K562 (cell line): ENCODE measurements at regions not wholly inside any gene's neighbourhood (a gene's known extent, or its start where the extent isn't known, plus 50 kb on each side); places are given as distances from the start of the nearest gene placed in this dataset.

Source experiments
- ATAC-seq: fragments of 200-7000 bp; cut with Tn5 transposase; 3 replicates; pipeline ENCODE4 v1.9.1; 2020; ENCODE audit warnings: moderate library complexity
- BruUV-seq: library from RNA; stranded (reverse); fragments of 400-500 nt; replicated peaks from 2 replicates; lab custom pipeline; 2021; lab: Mats Ljungman, UMichigan
- CTCF ChIA-PET: fragments of 300-600 bp; formaldehyde crosslinking; extraction: SDS; loops from one replicate; lab custom pipeline; 2021; ENCODE audit warnings: low intra/inter-chr PET ratio; lab: Yijun Ruan, JAX
- POLR2A ChIA-PET: fragments of 300-600, 350-650 bp; sonication (Branson Sonifier 250); formaldehyde crosslinking; extraction: SDS; loops from one replicate; lab custom pipeline; 2021; ENCODE audit warnings: antibody characterized with exemption, inconsistent platforms; lab: Yijun Ruan, JAX
- DNase-seq, 4 experiments: peaks; one replicate each; pipeline versions ENCODE4 v3.0.0 to v3.0.0-alpha.2; 2011 to 2018; ENCODE audit warnings: low spot score in 3 of 4, mixed read lengths in 3 of 4; ENCODE audit errors: extremely low read depth in 1 of 4
- FAIRE-seq: peaks from 2 replicates; lab custom pipeline; 2011; peaks lifted over from hg19 to GRCh38; lab: Jason Lieb, UNC
- H2AFZ ChIP-seq: 2 replicates; pipeline ENCODE4 v1.6.0; 2011; ENCODE audit warnings: low read depth, low read length, control low read depth, inconsistent platforms
- H3K27ac ChIP-seq: fragments of 200-600 bp; 3 replicates; pipeline ENCODE4 v1.8.0; 2011; ENCODE audit warnings: low read depth, mild to moderate bottlenecking, control low read depth, inconsistent platforms, low read length, moderate library complexity, mixed read lengths; ENCODE audit errors: extremely low read depth
- H3K27me3 ChIP-seq, 2 experiments: fragments of 300-600 bp in 1 of 2; 2 replicates in 1 of 2; 3 replicates in 1 of 2; pipeline versions ENCODE4 v1.6.0 to v1.8.0; 2011; ENCODE audit warnings: inconsistent platforms in 2 of 2, low read length in 2 of 2, mild to moderate bottlenecking in 1 of 2, mixed read lengths in 1 of 2, moderate library complexity in 1 of 2; ENCODE audit not compliant: control insufficient read depth in 2 of 2, insufficient read depth in 2 of 2
- H3K36me3 ChIP-seq: fragments of 300-600 bp; 3 replicates; pipeline ENCODE4 v1.8.0; 2011; ENCODE audit warnings: mild to moderate bottlenecking, low read length, inconsistent platforms; ENCODE audit not compliant: control insufficient read depth, insufficient read depth
- H3K4me1 ChIP-seq, 2 experiments: fragments of 200-600 bp in 1 of 2; replicated peaks in 1 of 2; 2 replicates in 1 of 2; 3 replicates in 1 of 2; pipeline versions ENCODE4 v1.5.1 to v1.8.0; 2011; ENCODE audit warnings: inconsistent platforms in 2 of 2, low read length in 2 of 2, mild to moderate bottlenecking in 1 of 2, mixed read lengths in 1 of 2, moderate library complexity in 1 of 2; ENCODE audit not compliant: control insufficient read depth in 2 of 2, insufficient read depth in 2 of 2
- H3K4me2 ChIP-seq: 2 replicates; pipeline ENCODE4 v1.6.1; 2011; ENCODE audit warnings: low read length, control low read depth, inconsistent platforms, mixed read lengths; ENCODE audit not compliant: insufficient read depth
- H3K4me3 ChIP-seq: fragments of 200-600 bp; sonication (generic), shearing (Covaris generic); 2 replicates; pipeline ENCODE4 v1.5.1; 2016; ENCODE audit warnings: control low read depth, inconsistent platforms
- H3K79me2 ChIP-seq: fragments of 200-600 bp; 3 replicates; pipeline ENCODE4 v1.8.0; 2011; ENCODE audit warnings: low read length, inconsistent platforms; ENCODE audit not compliant: control insufficient read depth, insufficient read depth
- H3K9ac ChIP-seq, 2 experiments: 2 replicates each; pipeline versions ENCODE4 v1.6.0 to v1.6.1; 2011; ENCODE audit warnings: low read depth in 2 of 2, low read length in 2 of 2, control low read depth in 1 of 2, inconsistent platforms in 1 of 2, mild to moderate bottlenecking in 1 of 2, mixed read lengths in 1 of 2; ENCODE audit not compliant: insufficient read depth in 1 of 2
- H3K9me1 ChIP-seq: one replicate; pipeline ENCODE4 v1.6.0; 2011; ENCODE audit warnings: inconsistent platforms, mild to moderate bottlenecking, low read length, moderate library complexity; ENCODE audit not compliant: control insufficient read depth, insufficient read depth
- H3K9me3 ChIP-seq: replicated peaks from 2 replicates; pipeline ENCODE4 v1.5.1; 2011; ENCODE audit warnings: low read depth, low read length, inconsistent platforms; ENCODE audit not compliant: control insufficient read depth, insufficient read depth
- H4K20me1 ChIP-seq: replicated peaks from 2 replicates; pipeline ENCODE4 v1.6.1; 2011; ENCODE audit warnings: low read length, inconsistent platforms, mixed read lengths; ENCODE audit not compliant: control insufficient read depth, insufficient read depth
- CBX1 ChIP-seq: sonication (generic); IDR thresholded peaks from 2 replicates; pipeline ENCODE4 v1.6.1; 2016; ENCODE audit warnings: antibody characterized with exemption, low read depth, mild to moderate bottlenecking
- CBX3 ChIP-seq, 2 experiments: IDR thresholded peaks; 1 replicate in 1 of 2; 2 replicates in 1 of 2; pipeline ENCODE4 v1.6.1; 2012; ENCODE audit warnings: inconsistent platforms in 2 of 2, low read length in 2 of 2, borderline replicate concordance in 1 of 2, control low read depth in 1 of 2
- CEBPB ChIP-seq: fragments of 450-650 bp; IDR thresholded peaks from 2 replicates; pipeline ENCODE4 v1.6.1; 2016; ENCODE audit warnings: missing genetic modification characterization, missing compliant biosample characterization
- CEBPG ChIP-seq, 3 experiments: fragments of 200-800 bp in 1 of 3; sonication (Bioruptor generic) in 1 of 3; sonication (generic) in 1 of 3; formaldehyde crosslinking in 1 of 3; IDR thresholded peaks in 2 of 3; conservative IDR thresholded peaks in 1 of 3; 2 replicates each; pipeline versions ENCODE4 v1.6.1 to v1.8.0; 2016 to 2022; ENCODE audit warnings: missing compliant biosample characterization in 2 of 3, missing genetic modification characterization in 2 of 3, mild to moderate bottlenecking in 1 of 3, missing genetic modification reagents in 1 of 3
- FIP1L1 ChIP-seq: fragments of 200-400 bp; formaldehyde crosslinking; IDR thresholded peaks from 2 replicates; pipeline ENCODE4 v1.6.1; 2018; ENCODE audit warnings: mild to moderate bottlenecking, low read depth, low read length; ENCODE audit not compliant: poor library complexity, severe bottlenecking
- IFI16 ChIP-seq: fragments of 250-450 bp; sonication (Bioruptor Pico); IDR thresholded peaks from 2 replicates; pipeline ENCODE4 v2.1.2; 2022; ENCODE audit warnings: mild to moderate bottlenecking, inconsistent platforms
- KLF1 ChIP-seq: fragments of 450-650 bp; IDR thresholded peaks from 2 replicates; pipeline ENCODE4 v1.6.1; 2016; ENCODE audit warnings: missing genetic modification characterization, missing compliant biosample characterization
- MEF2A ChIP-seq: IDR thresholded peaks from 2 replicates; pipeline ENCODE4 v1.6.1; 2011; ENCODE audit warnings: low read depth, mild to moderate bottlenecking, low read length, moderate library complexity; ENCODE audit not compliant: control insufficient read depth
- TSC22D4 ChIP-seq: fragments of 450-650 bp; IDR thresholded peaks from 2 replicates; pipeline ENCODE4 v1.6.1; 2016; ENCODE audit warnings: missing genetic modification characterization, missing biosample characterization, control low read depth
- XRCC5 ChIP-seq: fragments of 200-400 bp; formaldehyde crosslinking; IDR thresholded peaks from 2 replicates; pipeline ENCODE4 v1.6.1; 2017; ENCODE audit warnings: low read depth, mild to moderate bottlenecking, low read length
- ZNF589 ChIP-seq: fragments of 200-800 bp; sonication (Bioruptor generic); IDR thresholded peaks from 2 replicates; pipeline ENCODE4 v1.6.1; 2016; ENCODE audit warnings: low read depth, missing genetic modification characterization, missing compliant biosample characterization
- WGBS: fragments of 100-300 bp; shearing (Covaris generic); methylation state at CpG from one replicate; pipeline ENCODE4 v1.1.6; 2016; ENCODE audit warnings: low coverage, mixed read lengths; ENCODE audit not compliant: insufficient coverage; ENCODE audit errors: missing lambda C conversion rate; 5-methylcytosine and 5-hydroxymethylcytosine counted together
- in situ Hi-C: fragments of 300-500 bp; cut with MboI; formaldehyde crosslinking; loops from 4 replicates; pipeline ENCODE4 v1.15.0; 2018; ENCODE audit warnings: inconsistent platforms, mixed read lengths
- intact Hi-C: fragments of 100-400 bp; cut with micrococcal nuclease; formaldehyde crosslinking; loops from 2 replicates; pipeline ENCODE4 v1.14.2; 2022
- TF ChIP-seq, protein P1 (sequence below): fragments of 250-450 bp; sonication (Bioruptor Pico); IDR thresholded peaks from 2 replicates; pipeline ENCODE4 v1.5.0; 2020; ENCODE audit warnings: mild to moderate bottlenecking
- TF ChIP-seq, protein P2 (sequence below): fragments of 250-450 bp; sonication (Bioruptor Pico); IDR thresholded peaks from 2 replicates; pipeline ENCODE4 v1.4.0; 2020; ENCODE audit warnings: mild to moderate bottlenecking, moderate library complexity, borderline replicate concordance

DNA sequence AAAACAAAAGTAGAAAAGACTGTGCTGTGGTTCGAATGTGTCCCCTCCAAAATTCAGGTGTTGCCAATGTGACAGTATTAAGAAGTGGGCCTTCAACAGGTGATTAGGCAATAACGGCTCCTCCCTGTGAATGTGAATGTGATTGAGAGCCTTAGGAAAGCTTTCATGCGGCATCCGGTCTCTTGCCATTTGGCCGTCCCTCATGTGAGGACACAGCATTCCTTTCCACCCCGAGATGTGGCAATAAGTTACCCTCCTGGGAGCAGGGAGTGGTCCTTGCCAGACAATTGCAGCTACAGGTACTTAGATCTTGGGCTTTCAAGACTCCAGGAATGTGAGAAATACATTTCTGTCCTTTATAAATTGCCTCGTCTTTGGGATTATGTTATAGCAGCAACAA is 129.3 kb downstream of the CPEB2 start:
- Histone ChIP-seq H3K27ac (no peak overlapping the region), H3K4me3 (no peak overlapping the region), H3K9me3 (no peaks in the 10 kb centered on the region), H3K4me1 (no peaks in the 10 kb centered on the region), H3K9me1 (no peaks in the 10 kb centered on the region), H3K36me3 (no peaks in the 10 kb centered on the region), H3K4me2 (no peak overlapping the region), H3K9ac (no peak overlapping the region), H3K27me3 (peaks cover 4 to 8% of the 10 kb centered on the region in 2 experiments; a peak in 2 of 5 replicates), H4K20me1 (no peaks in the 10 kb centered on the region), H3K79me2 (no peaks in the 10 kb centered on the region), H2AFZ (no peak overlapping the region)
- TF ChIP-seq MEF2A, result no peak
- no peak for TF ChIP-seq XRCC5
- peak; percentile 32; the same call in 1 of the 2 replicates for TF ChIP-seq CEBPB (tag)
- TF ChIP-seq FIP1L1, result no peak
- TF ChIP-seq CBX1, result no peak
- no peak for TF ChIP-seq CBX3 (IDR thresholded peaks at IDR 0.05; ENCODE audit: borderline replicate concordance in 1 of 2, low read length in 2 of 2)
- no peak for TF ChIP-seq TSC22D4 (tag)
- TF ChIP-seq, protein P1, sequence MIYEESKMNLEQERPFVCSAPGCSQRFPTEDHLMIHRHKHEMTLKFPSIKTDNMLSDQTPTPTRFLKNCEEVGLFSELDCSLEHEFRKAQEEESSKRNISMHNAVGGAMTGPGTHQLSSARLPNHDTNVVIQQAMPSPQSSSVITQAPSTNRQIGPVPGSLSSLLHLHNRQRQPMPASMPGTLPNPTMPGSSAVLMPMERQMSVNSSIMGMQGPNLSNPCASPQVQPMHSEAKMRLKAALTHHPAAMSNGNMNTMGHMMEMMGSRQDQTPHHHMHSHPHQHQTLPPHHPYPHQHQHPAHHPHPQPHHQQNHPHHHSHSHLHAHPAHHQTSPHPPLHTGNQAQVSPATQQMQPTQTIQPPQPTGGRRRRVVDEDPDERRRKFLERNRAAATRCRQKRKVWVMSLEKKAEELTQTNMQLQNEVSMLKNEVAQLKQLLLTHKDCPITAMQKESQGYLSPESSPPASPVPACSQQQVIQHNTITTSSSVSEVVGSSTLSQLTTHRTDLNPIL (CRISPR knock-in tag), result no peak
- TF ChIP-seq KLF1 (tag), result no peak
- TF ChIP-seq CEBPG (CRISPR knock-in tag; IDR thresholded peaks at IDR 0.05), result no peak
- TF ChIP-seq CEBPG (tag; conservative IDR thresholded peaks at IDR 0.05 in 1 of 2, IDR thresholded peaks at IDR 0.05 in 1 of 2), result peak in 1 of 2 experiments; percentile 42; a peak in 1 of 4 replicates
- no peak for TF ChIP-seq IFI16
- TF ChIP-seq, protein P2, sequence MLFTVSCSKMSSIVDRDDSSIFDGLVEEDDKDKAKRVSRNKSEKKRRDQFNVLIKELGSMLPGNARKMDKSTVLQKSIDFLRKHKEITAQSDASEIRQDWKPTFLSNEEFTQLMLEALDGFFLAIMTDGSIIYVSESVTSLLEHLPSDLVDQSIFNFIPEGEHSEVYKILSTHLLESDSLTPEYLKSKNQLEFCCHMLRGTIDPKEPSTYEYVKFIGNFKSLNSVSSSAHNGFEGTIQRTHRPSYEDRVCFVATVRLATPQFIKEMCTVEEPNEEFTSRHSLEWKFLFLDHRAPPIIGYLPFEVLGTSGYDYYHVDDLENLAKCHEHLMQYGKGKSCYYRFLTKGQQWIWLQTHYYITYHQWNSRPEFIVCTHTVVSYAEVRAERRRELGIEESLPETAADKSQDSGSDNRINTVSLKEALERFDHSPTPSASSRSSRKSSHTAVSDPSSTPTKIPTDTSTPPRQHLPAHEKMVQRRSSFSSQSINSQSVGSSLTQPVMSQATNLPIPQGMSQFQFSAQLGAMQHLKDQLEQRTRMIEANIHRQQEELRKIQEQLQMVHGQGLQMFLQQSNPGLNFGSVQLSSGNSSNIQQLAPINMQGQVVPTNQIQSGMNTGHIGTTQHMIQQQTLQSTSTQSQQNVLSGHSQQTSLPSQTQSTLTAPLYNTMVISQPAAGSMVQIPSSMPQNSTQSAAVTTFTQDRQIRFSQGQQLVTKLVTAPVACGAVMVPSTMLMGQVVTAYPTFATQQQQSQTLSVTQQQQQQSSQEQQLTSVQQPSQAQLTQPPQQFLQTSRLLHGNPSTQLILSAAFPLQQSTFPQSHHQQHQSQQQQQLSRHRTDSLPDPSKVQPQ (CRISPR knock-in tag), result no peak
- TF ChIP-seq ZNF589 (CRISPR knock-in tag), result no peak
- in situ Hi-C loops, result no loop called here
- ChIA-PET POLR2A (no interaction called here), CTCF (no interaction called here)
- under 1% methylated on average over 7 of the region's 7 CpGs for WGBS
- intact Hi-C loops, result no loop called here
- ATAC-seq (no peak), DNase-seq (no peak), FAIRE-seq (peak; percentile 26)
- no TSS peak for BruUV-seq
